HUES64 (cell line): ENCODE measurements at regions not wholly inside any gene's neighbourhood (a gene's known extent, or its start where the extent isn't known, plus 50 kb on each side); places are given as distances from the start of the nearest gene placed in this dataset.

Source experiments
- H3K27ac ChIP-seq: 2 replicates; pipeline ENCODE4 v1.7.0; 2013; ENCODE audit warnings: low read depth, low read length, inconsistent platforms
- H3K27me3 ChIP-seq: 2 replicates; pipeline ENCODE4 v1.6.1; 2013; ENCODE audit warnings: mild to moderate bottlenecking, low read length; ENCODE audit not compliant: insufficient read depth
- H3K36me3 ChIP-seq: 2 replicates; pipeline ENCODE4 v1.6.1; 2013; ENCODE audit warnings: mild to moderate bottlenecking, low read length; ENCODE audit not compliant: insufficient read depth
- H3K4me1 ChIP-seq: 2 replicates; pipeline ENCODE4 v1.6.1; 2013; ENCODE audit warnings: mild to moderate bottlenecking, low read length, moderate library complexity; ENCODE audit not compliant: insufficient read depth
- H3K4me3 ChIP-seq: 2 replicates; pipeline ENCODE4 v1.5.1; 2013; ENCODE audit warnings: mild to moderate bottlenecking, low read length, moderate library complexity
- H3K9ac ChIP-seq: 2 replicates; pipeline ENCODE4 v1.6.1; 2013; ENCODE audit warnings: mild to moderate bottlenecking, low read depth, low read length
- H3K9me3 ChIP-seq: 2 replicates; pipeline ENCODE4 v1.6.1; 2013; ENCODE audit warnings: low read depth, low read length; ENCODE audit not compliant: insufficient read depth
- WGBS: fragments of 150-250, 120-280 bp; methylation state at CpG from one replicate; pipeline ENCODE4 v1.1.7; 2013; ENCODE audit warnings: missing lambda C conversion rate; 5-methylcytosine and 5-hydroxymethylcytosine counted together

- no peaks in the 10 kb centered on the region for H3K27me3 ChIP-seq
- 94% methylated on average over 2 of the region's 2 CpGs for WGBS
- H3K27ac ChIP-seq, result no peak overlapping the region
- H3K9ac ChIP-seq, result no peak overlapping the region
- H3K4me1 ChIP-seq, result 0 out of 2 replicates have a peak, but pooled peaks cover 6% of the 10 kb centered on the region
- H3K9me3 ChIP-seq, result peaks cover 7% of the 10 kb centered on the region
- H3K36me3 ChIP-seq, result no peaks in the 10 kb centered on the region
- H3K4me3 ChIP-seq, result no peak overlapping the region
These were observed 128.7 kb upstream of the NAMPT start for GRCh38 chr7:106413446-106413845.

GRCh38 chr7:106405697-106406141 is 120.9 kb upstream of the NAMPT start:
- Histone ChIP-seq H3K36me3 (no peaks in the 10 kb centered on the region), H3K9me3 (0 out of 2 replicates have a peak, but pooled peaks cover 5% of the 10 kb centered on the region), H3K27ac (no peak overlapping the region), H3K4me1 (peaks cover 8% of the 10 kb centered on the region), H3K9ac (no peak overlapping the region), H3K27me3 (peaks cover 4% of the 10 kb centered on the region; the same call in 1 of the 2 replicates), H3K4me3 (no peak overlapping the region)
- WGBS, result no CpG with 5 or more reads among the region's 1 CpG

GRCh38 chr7:106402898-106403297 is 118.1 kb upstream of the NAMPT start:
- no peak overlapping the region for H3K27ac ChIP-seq
- WGBS, result 100% methylated on average over 1 of the region's 1 CpG
- no peak overlapping the region for H3K9ac ChIP-seq
- no peak overlapping the region for H3K4me3 ChIP-seq
- H3K27me3 ChIP-seq, result peaks cover 4% of the 10 kb centered on the region; the same call in 1 of the 2 replicates
- H3K4me1 ChIP-seq, result peaks cover 11% of the 10 kb centered on the region
- no peaks in the 10 kb centered on the region for H3K36me3 ChIP-seq
- H3K9me3 ChIP-seq, result 0 out of 2 replicates have a peak, but pooled peaks cover 5% of the 10 kb centered on the region

GRCh38 chr7:106400923-106401322 is 116.1 kb upstream of the NAMPT start:
- H3K4me1 ChIP-seq, result peaks cover 11% of the 10 kb centered on the region
- H3K4me3 ChIP-seq, result no peak overlapping the region
- 46% methylated on average over 3 of the region's 3 CpGs for WGBS
- H3K36me3 ChIP-seq, result no peaks in the 10 kb centered on the region
- H3K27me3 ChIP-seq, result peaks cover 4% of the 10 kb centered on the region; the same call in 1 of the 2 replicates
- H3K9ac ChIP-seq, result no peak overlapping the region
- 0 out of 2 replicates have a peak, but pooled peaks cover 5% of the 10 kb centered on the region for H3K9me3 ChIP-seq
- no peak overlapping the region for H3K27ac ChIP-seq

DNA sequence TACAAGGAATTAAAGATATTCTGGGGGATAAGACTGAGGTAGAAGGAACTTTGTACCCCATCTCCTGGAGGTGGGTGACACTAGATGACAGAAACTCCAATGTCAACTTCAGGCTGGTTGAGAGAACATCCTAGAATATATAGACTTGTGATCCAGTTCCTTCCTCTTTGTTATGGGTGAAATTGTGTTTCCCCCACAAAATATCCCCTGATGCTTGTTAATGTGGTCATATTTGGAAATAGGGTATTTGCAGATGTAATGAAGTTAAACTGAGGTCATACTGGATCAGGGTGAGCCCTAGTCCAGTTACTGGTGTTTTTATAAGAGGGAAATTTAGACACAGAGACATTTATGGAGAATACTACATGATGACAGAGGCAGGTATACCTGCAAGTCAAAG is 114.0 kb upstream of the NAMPT start:
- Histone ChIP-seq H3K4me1 (peaks cover 16% of the 10 kb centered on the region), H3K4me3 (no peak overlapping the region), H3K27ac (no peak overlapping the region), H3K9ac (no peak overlapping the region), H3K27me3 (0 out of 2 replicates have a peak, but pooled peaks cover 4% of the 10 kb centered on the region), H3K36me3 (no peaks in the 10 kb centered on the region), H3K9me3 (0 out of 2 replicates have a peak, but pooled peaks cover 5% of the 10 kb centered on the region)

- H3K9me3 ChIP-seq, result no peaks in the 10 kb centered on the region
- no peak overlapping the region for H3K4me3 ChIP-seq
- H3K9ac ChIP-seq, result no peak overlapping the region
- H3K27me3 ChIP-seq, result 0 out of 2 replicates have a peak, but pooled peaks cover 4% of the 10 kb centered on the region
- H3K36me3 ChIP-seq, result no peaks in the 10 kb centered on the region
- no peak overlapping the region for H3K27ac ChIP-seq
- peaks cover 18% of the 10 kb centered on the region for H3K4me1 ChIP-seq
- WGBS, result 94% methylated on average over 5 of the region's 5 CpGs
These were observed 113.2 kb upstream of the NAMPT start for GRCh38 chr7:106397994-106398393.

GRCh38 chr7:106394526-106394925 is 109.7 kb upstream of the NAMPT start:
- H3K4me1 ChIP-seq, result peaks cover 8% of the 10 kb centered on the region; the same call in 1 of the 2 replicates
- H3K4me3 ChIP-seq, result no peak overlapping the region
- H3K36me3 ChIP-seq, result no peaks in the 10 kb centered on the region
- H3K9ac ChIP-seq, result no peak overlapping the region
- no peaks in the 10 kb centered on the region for H3K9me3 ChIP-seq
- H3K27me3 ChIP-seq, result no peaks in the 10 kb centered on the region
- no peak overlapping the region for H3K27ac ChIP-seq

- Histone ChIP-seq H3K27ac (no peak overlapping the region), H3K9ac (no peak overlapping the region), H3K4me1 (peaks cover 8% of the 10 kb centered on the region; the same call in 1 of the 2 replicates), H3K9me3 (no peaks in the 10 kb centered on the region), H3K27me3 (no peaks in the 10 kb centered on the region), H3K4me3 (no peak overlapping the region), H3K36me3 (no peaks in the 10 kb centered on the region)
- WGBS, result 77% methylated on average over 6 of the region's 6 CpGs
These were observed 108.9 kb upstream of the NAMPT start for GRCh38 chr7:106393564-106394251.

- H3K36me3 ChIP-seq, result no peaks in the 10 kb centered on the region
- no peaks in the 10 kb centered on the region for H3K27me3 ChIP-seq
- H3K4me1 ChIP-seq, result peaks cover 8% of the 10 kb centered on the region; the same call in 1 of the 2 replicates
- H3K27ac ChIP-seq, result no peak overlapping the region
- no peaks in the 10 kb centered on the region for H3K9me3 ChIP-seq
- 92% methylated on average over 2 of the region's 2 CpGs for WGBS
- H3K9ac ChIP-seq, result no peak overlapping the region
- H3K4me3 ChIP-seq, result no peak overlapping the region
These were observed 107.8 kb upstream of the NAMPT start for GRCh38 chr7:106392590-106392989.

- no peaks in the 10 kb centered on the region for H3K27me3 ChIP-seq
- 95% methylated on average over 4 of the region's 4 CpGs for WGBS
- H3K36me3 ChIP-seq, result no peaks in the 10 kb centered on the region
- H3K9ac ChIP-seq, result no peak overlapping the region
- H3K4me3 ChIP-seq, result no peak overlapping the region
- H3K9me3 ChIP-seq, result no peaks in the 10 kb centered on the region
- H3K27ac ChIP-seq, result no peak overlapping the region
- peaks cover 8% of the 10 kb centered on the region; the same call in 1 of the 2 replicates for H3K4me1 ChIP-seq
These were observed 107.4 kb upstream of the NAMPT start for GRCh38 chr7:106392144-106392543.

DNA sequence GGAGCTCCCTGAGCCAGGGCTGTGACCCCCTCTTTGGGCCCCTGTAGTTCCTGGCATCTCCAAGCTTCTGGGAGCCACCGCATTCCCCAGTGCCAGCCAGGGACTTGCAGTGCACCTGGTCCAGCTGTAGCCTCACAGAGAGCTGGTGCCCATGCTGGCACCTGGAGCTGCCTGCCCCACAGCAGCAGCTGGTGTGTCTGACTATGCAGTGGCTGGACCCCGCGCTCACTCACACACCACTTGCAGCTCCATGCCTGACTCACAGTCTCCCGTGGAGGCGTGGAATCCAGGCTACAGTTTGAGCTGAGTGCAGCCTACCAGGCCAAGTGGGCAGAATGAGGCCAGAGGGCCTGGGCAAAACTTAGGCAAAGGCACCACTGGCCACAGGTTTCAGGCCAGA is 102.2 kb upstream of the NAMPT start:
- Histone ChIP-seq H3K4me3 (no peak overlapping the region), H3K36me3 (no peaks in the 10 kb centered on the region)
- 96% methylated on average over 5 of the region's 5 CpGs for WGBS

More for the DNA sequence above, 102.2 kb upstream of the NAMPT start:
- Histone ChIP-seq H3K9ac (no peak overlapping the region), H3K27ac (no peak overlapping the region), H3K9me3 (no peaks in the 10 kb centered on the region), H3K27me3 (no peaks in the 10 kb centered on the region), H3K4me1 (no peaks in the 10 kb centered on the region)
